Erythroblast (primary cell): ENCODE measurements at regions not wholly inside any gene's neighbourhood (a gene's known extent, or its start where the extent isn't known, plus 50 kb on each side); places are given as distances from the start of the nearest gene placed in this dataset.

Experiments used
- GATA1 ChIP-seq: IDR thresholded peaks from 2 replicates; pipeline ENCODE4 v1.6.1; 2011; ENCODE audit warnings: low read depth, mild to moderate bottlenecking, control low read depth, low read length, moderate library complexity
- POLR2A ChIP-seq: IDR thresholded peaks from 2 replicates; pipeline ENCODE4 v1.6.1; 2011; ENCODE audit warnings: mild to moderate bottlenecking, low read length

GRCh38 chr1:209218113-209218512 is 365.4 kb upstream of the CAMK1G start:
- TF ChIP-seq POLR2A (no peak), GATA1 (no peak)
